Endometrium (tissue), 2 donors: ENCODE measurements at regions not wholly inside any gene's neighbourhood (a gene's known extent, or its start where the extent isn't known, plus 50 kb on each side); places are given as distances from the start of the nearest gene placed in this dataset.
A peak's percentile ranks its signal among the peaks of the same experiment; 100 is the strongest.

ENCODE experiments used
- FAIRE-seq: peaks from 2 replicates; lab custom pipeline; 2012; peaks lifted over from hg19 to GRCh38; lab: Jason Lieb, UNC
- donor health status: control.
- donor health status: control.

DNA sequence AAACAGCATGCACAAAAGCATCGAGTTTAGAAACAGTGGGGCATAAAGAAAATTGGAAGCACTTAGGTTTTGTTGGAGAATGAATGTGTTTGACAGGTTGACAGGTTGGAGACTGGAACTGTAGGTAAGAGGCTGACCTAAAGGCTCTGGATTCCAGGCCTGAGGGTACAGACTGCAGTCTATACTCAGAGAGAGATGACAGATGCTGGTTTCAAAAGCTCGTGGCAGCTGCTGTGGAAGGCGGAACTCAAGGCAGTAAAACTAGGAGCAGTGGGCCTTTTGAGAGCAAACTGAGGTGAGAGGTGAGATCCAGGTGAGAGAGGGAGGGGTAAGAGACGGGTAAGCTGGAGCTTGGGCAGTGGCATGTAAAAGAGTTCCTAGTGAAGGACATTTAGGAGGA lies 415.2 kb downstream of the TRIML1 start:
- no peak for FAIRE-seq

DNA sequence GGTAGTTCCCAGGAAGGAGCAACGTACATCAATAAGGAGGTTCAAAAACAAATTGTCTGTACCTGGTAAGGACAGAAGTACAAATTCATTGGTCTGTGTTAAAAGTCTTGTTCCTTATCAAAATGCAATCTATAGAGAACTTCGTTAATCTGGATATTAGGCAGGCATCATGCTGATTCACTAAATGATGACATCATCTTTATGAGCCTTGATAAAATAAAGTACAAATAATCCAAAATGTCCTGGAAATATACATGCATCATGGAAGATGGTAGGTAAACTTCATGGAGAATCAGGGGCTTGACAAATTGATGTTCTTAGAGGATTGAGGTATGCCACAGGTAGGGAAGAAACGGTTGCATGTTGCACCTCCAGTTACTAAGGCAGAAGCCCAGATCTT lies 433.9 kb downstream of the TRIML1 start:
- FAIRE-seq: no peak

DNA sequence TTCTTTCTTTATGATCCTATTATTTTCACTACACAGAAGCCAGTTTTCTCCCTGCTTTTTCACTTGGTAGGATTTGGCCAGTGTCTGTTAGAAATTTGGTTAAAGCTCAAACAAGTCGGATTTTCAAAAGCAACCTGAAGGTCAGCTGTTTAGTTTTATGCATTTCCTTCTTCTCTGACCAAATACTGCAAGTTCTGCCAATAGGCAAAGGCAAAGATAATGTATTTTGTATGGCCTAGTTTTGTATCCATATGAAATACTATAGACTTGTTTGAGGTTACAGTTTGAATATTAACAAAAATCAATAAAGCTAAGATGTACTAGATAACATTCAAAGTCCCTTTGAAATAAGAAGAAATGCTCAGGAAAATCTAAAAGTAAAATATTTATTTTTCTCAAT lies 439.4 kb downstream of the TRIML1 start:
- FAIRE-seq: no peak

DNA sequence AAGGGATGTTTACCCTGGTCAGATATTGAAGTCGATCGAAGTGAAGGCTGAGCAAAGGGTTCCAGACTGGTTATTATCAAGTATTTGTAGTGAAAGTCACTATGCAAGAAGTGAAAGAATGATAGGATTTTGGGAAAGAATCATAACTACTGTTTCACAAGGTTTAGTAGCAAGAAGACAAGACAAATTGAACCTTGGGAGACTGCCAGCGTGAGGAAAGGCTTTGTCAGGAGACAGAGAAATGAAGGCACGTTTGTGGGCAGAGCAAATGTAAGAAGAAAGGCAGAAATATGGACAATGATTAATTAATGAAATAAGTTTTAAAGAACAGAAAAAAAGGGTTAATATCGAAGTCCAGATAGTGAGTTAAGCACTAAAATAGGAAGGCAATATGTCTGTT lies 456.8 kb downstream of the TRIML1 start:
- no peak for FAIRE-seq

DNA sequence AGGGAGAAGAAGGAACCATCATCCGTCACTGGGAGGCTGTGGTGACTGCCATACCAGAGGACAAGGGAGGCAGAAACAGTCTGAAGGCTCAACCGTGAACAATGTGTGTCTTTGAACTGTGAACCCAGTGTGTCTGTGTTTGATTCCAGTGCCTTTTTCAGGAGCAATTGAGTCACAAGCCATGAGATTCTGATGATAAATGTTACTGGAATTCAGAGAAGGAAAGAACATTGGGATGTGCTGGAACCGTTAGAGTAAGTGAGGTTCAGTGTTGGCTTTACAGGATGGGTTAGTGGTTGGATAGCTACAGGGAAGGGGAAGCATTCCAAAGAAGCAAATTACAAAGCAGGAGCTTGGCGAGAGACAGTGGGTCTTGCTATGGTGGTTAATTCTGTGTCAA lies 464.4 kb downstream of the TRIML1 start:
- FAIRE-seq: no peak

DNA sequence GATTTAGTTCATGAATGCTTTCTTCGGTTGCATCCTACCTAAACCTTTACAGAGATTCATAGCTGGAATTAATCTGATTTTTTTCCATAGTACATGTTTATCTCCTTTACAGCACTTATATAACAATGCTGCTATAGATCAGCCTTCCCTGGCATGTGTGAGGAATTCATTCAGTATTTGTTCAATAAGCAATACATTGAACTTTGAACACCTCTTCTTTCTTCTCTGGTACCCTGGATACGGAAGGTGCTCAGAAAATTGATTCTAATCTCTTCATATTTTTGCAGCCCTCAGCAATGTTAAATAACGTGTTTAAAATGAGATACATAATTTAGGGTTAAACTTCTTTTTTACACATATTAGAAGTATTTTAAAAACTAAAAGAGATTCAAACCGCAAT lies 467.4 kb downstream of the TRIML1 start:
- FAIRE-seq: no peak

DNA sequence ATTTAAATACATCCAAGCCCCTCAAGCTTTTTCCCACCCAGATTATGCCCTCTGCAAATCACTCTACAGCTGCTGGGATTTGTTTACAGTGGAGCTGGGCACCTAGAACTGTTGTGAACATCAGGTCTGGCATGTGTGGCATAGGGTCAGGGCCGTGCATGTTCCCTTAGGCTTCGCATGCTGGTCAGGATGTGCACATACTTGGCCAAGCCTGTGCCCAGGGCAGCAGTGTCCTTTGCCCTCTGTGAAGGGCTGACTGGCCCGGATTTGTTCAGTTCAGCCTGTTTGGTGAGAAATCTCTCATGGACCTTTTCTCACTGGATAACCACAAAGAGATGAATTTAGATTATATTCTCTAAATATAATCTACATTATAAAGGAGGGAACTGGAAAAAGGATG lies 471.9 kb downstream of the TRIML1 start:
- no peak for FAIRE-seq

DNA sequence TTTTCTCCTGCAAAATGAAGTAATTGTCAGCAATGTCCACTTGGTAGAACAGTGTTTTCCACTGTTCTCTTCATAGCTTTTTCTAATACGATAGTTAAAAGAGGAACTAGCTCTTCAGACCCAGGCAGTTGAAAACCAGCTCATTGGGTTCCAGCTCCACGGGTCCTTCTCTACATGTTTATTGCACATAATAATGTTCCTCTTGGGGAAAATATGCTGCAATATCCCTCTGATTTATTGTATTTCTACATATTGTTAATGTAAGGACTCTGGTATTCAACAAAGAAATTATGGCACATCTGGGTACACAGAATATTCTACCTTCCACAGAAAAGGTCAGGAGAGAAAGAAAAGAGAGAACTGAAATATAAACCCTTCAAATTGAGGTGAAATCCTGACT lies 473.4 kb downstream of the TRIML1 start:
- FAIRE-seq: no peak

DNA sequence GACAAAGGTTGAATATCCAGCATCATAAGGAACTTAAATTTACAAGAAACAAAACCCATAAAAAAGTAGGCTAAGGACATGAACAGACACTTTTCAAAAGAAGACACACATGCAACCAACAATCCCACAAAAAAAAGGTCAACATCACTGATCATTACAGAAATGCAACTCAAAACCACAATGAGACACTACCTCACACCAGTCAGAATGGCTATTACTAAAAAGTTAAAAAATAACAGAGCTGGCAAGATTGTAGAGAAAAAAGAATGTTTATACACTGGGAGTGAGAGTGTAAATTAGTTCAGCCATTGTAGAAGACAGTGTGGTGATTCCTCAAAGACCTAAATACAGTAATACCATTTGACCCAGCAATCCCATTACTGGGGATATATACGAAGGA lies 474.7 kb downstream of the TRIML1 start:
- FAIRE-seq: no peak

DNA sequence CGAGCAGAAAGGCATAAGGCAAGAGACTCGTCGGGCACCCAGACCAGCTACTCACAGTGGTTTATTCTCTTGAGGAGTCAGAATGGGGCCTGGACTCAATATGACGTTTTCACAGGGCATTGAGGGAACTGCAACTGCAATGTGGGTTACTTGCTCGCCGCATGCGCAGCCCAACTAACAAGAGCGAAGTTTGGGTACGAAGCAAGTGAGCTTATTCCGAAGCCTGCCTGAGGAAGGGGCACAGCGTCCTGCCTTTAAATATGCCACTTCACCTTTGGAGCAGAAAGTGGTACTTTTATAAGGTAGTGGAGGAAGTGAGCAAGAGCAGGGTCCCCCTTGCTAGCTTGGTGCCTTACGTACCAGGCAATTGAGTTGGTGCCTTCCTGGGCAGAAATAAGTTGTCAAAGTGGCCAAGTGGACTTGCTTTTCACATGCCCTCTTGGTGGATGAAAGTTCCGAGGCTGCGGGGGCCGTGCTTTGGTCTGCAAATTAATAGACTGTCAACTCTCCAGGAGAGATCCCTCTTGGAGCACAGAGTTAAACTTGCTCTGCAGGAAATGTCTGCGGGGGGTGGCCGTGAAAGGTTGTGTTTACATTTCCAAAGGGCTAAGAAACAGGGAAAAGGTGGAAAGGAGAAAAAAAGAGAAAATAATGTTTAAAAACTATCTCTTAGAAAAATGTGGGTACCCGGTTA lies 480.4 kb downstream of the TRIML1 start:
- FAIRE-seq: no peak

DNA sequence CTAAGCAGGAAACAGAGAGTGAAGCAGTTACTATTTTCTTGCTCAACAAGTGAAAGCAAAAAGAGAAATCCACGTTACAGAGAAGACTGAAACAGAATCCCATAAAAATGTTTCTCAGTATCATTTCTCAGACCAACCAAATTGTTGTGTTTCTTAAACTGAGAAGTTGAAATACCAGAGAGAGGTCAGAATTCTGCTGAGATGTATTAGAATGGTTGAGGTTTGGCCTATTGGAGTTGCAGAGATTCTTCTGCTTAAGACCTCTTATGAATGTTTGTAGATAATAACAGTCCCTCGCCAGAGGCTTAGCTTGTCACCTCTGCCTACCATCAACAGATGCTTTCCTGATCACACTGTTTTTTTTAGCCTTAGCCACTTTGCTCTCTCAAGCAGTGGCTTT lies 481.4 kb downstream of the TRIML1 start:
- FAIRE-seq: no peak

DNA sequence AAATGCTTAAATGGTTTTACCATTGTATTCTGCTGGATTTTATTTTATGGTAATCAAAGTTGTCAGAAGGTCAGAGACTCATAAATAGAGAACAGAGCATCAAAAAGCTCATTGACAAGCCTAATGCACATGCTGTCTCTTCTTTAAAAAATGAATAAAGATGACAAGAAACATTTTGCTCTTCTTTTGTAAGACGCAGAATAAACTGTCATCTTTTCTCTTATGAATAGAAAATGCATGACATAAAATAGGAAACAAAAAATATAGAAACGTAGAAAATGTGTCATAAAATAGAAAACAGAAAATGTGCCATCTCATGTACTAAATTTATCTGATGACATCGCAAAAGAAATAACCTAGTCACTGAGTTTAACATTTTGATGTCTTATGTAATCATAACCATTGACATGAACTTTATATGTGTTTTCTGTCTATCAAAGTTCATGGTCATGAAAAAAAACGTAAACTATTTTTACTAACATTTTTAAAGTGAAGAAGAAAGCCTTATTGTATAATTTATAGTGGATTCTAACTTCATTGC lies 484.1 kb downstream of the TRIML1 start:
- peak; percentile 62 for FAIRE-seq

DNA sequence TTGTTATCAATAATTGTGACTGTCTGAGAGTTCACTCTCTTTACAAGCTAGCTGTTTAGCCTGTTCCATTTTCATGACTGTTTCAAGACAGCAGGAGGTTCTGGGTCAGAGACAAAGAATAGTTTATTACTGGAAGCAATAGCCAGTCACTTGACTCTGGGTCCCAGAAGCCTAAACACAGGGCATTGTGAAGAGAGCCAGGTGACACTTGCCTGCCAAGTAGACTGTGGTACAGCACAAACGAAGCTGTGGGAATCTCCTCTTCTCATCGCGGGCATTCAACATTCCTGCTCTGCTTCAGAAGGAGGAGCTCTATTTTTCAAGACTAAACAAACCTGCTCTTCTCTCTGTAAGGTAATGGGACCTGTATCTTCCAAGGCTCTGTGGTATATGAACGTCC lies 485.1 kb downstream of the TRIML1 start:
- no peak for FAIRE-seq

DNA sequence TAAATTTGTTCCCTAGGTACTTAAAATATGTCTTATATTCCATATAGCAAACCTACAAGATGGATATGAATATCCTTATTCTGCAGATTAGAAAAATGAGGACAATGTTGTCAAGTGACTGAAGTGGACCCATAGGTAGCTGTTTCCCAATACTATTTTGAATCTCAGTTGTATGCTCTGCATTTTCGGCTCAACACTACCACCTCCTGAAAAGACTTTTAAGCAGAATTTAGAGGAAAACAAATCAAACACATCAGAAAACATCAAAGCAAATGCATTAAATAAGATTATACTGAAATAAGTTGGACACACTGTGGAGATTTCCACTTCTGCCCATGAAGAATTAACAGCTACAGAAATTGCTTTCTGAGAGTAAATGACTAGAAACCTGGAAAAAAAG lies 488.7 kb downstream of the TRIML1 start:
- FAIRE-seq: no peak

DNA sequence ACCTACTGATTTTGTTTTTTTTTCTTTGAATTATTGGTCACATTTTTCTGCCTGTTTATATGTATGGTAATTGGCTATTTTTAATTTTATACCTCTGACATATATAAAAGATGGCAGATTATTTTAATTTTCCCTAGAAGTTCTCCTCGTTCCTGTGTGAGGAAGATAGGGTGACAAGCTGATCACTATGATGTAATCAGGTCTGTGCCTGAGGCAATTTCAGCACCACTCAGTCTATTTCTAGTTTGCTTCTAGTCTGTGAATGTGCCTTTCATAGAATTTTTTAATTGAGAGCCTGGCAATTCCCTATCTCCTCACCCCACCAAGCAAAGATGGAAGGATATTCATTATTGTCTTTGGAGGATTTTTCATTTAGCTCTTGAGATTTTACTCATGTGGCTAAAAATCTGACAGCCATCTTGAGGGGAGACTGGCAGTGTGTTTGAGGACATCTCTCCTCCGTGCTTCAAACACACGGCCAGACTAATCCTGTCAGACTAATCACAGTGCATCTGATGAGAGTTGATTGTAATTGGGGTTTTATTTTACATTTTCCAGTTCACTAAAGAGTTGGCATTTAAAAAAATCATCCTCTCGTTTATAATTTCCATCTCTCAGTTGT lies 500.3 kb downstream of the TRIML1 start:
- FAIRE-seq: no peak

DNA sequence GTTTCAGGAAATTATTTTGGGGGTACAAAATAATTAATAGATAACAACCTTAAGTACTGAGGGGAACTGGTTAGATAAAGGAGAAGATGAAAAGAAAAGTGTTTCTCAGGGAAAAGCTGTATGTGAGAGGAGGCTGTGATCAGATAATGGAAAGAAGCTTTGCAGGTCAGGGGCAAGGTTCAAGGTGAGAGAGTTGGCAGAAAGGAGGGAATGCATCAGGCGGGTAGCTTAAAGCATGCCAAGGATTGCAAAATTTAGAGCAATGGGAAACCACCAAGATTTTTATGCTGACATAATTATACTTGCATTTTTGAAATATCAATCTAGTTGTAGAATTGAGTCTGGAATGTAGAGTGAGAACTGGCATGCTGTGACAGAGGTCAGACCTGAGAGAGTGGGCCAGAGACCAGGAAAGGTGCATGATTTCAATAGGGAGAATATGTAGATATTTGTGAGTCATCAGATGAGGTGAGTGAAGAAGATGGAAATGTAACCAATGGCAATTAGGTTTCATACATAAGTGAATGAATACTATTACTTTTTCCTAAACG lies 508.7 kb downstream of the TRIML1 start:
- no peak for FAIRE-seq

DNA sequence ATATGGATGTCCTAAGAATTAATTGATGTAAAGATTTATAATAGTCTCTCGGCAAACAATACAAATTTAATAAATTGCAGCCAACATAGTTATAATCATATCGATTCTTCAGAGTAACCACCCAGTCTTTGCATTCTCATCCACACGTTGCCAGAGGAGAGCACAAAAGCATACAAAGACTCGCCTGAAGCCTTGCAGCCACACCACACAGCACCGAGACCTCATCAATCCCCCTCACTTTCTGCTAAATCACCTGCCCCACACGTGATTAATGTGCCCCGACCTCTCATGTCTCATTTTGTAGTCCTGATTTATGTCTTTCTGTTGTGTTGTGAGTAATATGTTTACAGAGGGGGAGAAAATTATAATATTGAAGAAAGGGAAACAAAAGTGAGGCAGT lies 510.4 kb downstream of the TRIML1 start:
- FAIRE-seq: no peak

DNA sequence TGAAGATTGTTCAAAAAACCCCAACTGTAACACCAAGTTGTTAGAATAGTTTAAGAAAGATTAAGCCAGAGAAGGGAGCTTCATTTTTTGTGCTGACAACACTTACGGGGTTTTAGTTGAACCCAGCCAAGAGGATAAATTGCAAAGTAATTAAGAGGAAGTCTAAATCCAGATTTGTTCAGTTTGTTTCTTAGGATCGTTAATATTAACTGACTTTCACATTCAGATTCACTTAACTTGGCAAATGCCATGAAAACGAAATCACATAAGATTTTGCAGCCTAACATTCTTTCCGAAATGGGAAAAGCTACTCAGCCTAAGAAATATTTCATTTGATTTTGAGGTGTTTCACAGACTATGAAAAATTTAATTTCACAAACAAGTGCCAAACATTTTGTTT lies 511.3 kb downstream of the TRIML1 start:
- no peak for FAIRE-seq

DNA sequence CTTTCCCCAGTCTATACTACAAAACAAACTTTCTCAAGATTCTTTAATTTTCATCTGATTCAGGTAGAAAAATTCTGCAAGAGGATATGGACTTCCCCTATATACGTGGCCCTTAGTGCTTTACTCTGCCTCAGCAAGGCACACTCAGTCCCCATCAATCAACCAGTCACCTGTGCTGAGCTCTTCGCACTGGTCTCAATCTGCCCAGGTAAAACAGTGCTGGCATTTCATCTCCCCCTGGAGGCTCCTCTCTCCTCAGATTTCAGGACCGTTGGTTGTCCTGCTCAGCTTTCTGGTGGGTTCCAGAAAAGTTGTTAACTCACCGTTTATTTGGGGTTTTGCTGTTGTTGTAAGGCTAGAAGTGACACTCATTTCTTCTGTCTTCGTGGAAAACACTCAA lies 518.1 kb downstream of the TRIML1 start:
- no peak for FAIRE-seq

DNA sequence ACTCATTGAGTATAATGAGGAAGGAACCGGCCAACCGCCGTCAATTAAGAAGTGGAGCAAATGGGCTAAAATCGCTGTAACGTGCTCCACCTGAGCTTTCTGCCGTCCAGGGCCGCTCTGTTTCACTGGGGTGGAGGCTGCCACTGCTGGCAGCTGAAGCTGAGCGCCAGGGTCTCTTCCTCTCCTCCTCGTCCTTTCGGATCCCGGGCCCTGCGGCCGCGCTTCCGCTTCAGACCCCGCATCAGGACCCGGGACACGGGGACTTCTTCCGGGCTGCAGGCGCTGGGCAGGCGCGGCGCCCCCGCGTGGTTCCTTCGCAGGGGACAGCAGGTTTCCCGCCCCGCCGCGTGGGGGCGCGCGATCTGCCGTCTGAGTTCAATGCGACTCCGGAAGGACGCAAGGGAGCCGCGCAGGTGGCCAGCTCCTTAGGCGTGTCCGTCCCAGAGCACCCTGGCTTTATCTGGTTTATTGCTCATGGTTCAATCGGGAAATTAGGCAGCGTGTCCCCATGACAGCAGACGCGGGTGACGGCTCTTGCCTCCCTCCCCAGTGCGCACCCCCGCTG lies 519.8 kb downstream of the TRIML1 start:
- no peak for FAIRE-seq

DNA sequence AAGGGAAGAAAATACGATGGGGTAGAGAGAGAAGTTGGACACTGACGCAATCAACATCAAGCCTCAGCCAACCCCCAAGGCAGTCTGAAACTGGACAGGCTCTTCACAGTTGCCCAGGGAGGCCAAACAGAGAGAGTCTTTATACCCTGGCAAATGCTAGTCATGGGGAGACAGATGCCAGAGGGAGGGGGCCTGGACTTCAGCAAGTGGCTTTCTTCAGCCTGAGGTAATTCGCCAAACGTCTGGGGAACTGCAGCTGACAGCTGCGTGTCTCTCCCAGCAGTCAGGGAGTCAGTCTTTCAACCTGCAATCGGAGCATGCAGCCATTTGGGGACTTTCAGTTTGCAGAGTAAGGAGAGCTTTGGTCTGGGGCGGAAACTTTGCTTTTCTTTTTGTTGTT lies 521.6 kb downstream of the TRIML1 start:
- FAIRE-seq: no peak

DNA sequence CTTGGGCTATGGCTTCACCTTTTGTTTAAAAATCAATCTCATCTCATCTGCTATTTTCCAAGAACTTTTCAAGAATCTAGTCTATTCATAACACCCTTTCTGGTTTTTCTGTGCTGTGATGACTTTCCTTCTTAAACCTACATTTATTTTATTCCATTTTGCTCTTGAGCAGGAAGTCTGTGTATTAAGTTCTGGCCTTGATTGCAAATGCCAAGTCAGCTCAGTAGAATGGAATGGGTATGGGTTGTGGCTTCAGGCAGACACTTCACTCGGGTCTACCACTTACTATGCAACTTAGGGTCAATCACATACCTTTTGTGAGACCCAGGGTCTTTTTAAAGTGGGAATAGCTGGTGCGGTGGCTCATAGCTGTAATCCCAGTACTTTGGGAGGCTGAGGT lies 522.3 kb downstream of the TRIML1 start:
- no peak for FAIRE-seq

DNA sequence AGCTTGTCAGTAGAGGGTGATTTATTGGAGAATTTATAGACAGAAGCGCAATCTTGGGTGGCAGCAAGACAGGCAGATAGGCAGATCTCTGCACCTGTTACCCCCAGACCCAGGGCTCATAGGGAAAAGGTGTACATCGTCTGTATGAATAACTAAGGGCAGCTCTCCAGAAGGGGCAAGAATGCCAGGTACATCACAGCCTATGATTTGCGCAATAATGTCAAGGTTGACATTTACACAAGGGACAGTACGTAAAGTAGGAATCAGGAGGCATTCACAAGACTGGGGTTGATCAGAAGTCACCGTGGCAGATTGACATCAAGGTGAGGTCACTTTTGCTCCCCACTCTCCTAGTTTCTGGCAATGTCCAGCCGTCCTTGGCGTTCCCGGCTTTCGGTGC lies 524.1 kb downstream of the TRIML1 start:
- no peak for FAIRE-seq
